ENCODE measurements at regions not wholly inside any gene's neighbourhood (a gene's known extent, or its start where the extent isn't known, plus 50 kb on each side); places are given as distances from the start of the nearest gene placed in this dataset.
"Not testable (repeated sequence)": the region's sequence is repeated elsewhere in the genome, so short reads cannot be mapped to it uniquely, and the experiment has no call there.

GRCh38 chrX:106220177-106220576 is 52.1 kb downstream of the PWWP3B start:
- DNase-seq, result no peak

DNA sequence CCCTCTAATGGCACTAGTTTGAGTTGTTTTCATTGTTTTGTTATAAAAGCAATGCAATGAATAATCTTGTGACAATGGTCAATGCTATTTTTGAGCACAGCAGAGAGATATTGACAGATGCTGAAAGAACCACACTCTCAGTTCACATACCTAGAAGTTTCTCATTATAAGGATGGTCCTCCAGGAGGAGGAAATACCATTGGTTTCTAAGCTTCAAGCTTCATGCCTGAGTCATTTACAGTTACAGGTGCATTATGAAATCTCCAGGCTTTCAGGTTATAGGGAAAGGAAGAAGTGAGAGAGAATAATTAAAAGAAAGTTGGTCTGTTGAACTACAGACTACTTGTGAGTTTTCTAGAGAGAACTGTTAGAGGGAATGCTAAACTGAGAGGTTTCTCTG is 75.3 kb downstream of the PWWP3B start:
- no peak for DNase-seq

- DNase-seq, result no peak
These were observed 78.4 kb downstream of the PWWP3B start for GRCh38 chrX:106246511-106246910.

DNA sequence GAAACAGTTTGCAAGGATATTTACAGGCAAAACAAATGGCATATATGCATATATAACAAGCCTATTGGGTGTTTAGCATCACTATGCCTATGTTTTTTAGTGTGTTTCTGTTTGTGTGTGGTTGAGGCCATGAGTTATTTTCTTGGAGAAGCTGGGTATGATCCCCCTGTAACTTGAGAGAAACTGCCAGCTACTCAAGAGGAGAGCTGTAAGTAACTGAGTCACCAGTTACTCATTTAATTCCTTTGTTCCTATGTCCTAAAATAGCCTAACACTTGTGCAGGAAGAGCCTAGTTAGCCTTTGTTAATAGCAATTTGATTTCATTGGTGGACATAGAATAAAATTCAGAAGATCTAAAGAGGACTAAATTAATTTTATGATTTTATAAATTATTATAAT is 79.1 kb downstream of the PWWP3B start:
- DNase-seq, result no peak

DNA sequence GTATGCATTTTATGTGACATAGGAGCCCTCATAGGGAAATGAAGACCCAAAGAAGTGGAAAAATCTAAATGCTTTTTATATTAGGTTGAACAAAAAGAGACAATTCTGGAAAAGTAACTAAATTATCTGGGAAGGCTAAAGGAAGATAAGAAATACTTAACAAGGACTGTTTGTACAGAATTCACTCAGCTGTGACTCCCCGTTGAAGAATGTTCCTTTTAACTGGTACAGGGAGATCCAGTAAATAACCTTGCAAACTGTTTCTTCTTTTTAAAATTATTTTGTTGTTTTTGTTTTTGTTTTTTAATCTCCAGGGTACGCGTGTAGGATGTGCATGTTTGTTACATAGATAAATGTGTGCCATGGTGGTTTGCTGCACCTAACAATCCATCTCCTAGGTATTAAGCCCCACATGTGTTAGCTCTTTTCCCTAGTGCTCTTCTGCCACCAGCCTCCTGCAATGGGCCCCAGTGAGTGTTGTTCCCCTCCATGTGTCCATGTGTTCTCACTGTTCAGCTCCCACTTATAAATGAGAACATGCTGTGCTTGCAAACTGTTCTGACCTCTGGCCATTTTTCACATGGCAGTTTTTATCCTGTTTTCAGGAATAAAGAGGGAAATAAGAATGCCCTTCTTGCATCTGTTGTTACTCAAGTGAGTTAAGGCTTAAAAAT is 81.7 kb downstream of the PWWP3B start:
- no peak for DNase-seq

GRCh38 chrX:106263817-106264216 is 95.7 kb downstream of the PWWP3B start:
- no peak for DNase-seq

- DNase-seq, result not testable (repeated sequence)
These were observed 106.0 kb downstream of the PWWP3B start for GRCh38 chrX:106273947-106274587.

DNA sequence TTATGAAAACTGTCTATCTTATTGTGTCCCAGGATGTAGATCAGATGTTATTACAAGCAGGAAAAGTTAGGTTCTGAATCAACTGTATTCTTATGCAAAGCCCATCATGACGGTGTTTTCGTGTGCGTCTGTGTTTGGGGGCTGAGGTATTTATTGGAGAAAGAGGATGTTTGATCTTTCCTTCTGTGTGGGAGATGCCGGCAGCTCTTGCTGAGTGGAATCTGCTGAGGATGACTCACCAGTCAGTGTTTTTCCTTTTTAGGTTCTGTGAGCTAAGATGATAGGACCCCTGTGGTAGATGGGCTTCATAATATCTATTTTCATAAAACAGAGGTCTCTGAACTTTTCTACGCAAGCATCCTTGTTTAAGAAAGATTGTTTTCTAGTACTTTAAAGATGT is 107.1 kb downstream of the PWWP3B start:
- not testable (repeated sequence) for DNase-seq

DNA sequence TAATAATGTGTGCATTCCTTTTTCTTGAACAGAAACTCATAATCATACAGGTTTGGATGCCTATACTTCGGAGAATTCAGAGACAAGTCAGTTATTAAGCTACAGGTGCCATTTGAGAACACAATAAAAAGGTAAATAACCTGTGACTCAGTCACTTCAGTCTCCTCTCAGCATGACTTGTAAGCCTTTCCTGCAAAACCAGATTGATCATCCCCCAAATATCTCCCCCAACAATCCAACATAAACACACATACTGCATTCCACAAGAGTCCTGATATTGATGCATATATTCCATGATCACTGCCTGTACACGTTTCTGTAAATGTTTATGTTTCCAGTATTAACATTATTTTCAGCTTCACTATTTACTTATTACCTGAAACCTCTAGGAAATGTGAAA is 110.8 kb downstream of the PWWP3B start:
- DNase-seq, result no peak

- DNase-seq, result no peak
These were observed 113.3 kb downstream of the PWWP3B start for GRCh38 chrX:106281383-106281782.

GRCh38 chrX:106283841-106284240 is 115.7 kb downstream of the PWWP3B start:
- no peak for DNase-seq

DNA sequence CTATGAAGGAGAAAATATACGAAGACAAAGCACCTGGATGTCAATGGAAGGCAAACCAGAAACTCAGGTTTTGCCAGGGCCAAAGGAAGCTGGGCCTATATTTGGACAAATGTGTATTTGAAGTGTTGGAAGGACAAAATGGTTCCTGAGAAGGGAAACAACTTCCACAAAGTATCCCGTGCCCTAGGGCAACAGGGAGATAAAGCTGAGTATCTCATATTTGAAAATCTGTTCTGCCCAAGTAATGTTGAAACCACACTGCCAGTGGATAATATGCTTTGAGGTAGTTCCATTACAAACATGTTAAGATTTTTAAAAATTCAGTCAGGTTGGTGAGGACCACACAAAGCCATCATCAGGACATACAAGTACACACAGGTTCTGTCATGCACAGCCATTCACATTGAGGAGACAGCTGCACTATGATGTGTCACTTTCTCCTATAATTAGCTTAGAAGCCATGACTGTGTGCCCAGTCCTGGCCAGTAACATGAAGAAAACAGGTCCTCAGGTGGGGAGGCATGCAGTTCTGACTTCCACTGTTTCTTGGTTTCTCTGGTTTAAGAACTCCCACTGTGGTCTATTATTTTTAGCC is 116.4 kb downstream of the PWWP3B start:
- DNase-seq, result no peak

- no peak for DNase-seq
These were observed 118.0 kb downstream of the PWWP3B start for GRCh38 chrX:106286053-106286650.

DNA sequence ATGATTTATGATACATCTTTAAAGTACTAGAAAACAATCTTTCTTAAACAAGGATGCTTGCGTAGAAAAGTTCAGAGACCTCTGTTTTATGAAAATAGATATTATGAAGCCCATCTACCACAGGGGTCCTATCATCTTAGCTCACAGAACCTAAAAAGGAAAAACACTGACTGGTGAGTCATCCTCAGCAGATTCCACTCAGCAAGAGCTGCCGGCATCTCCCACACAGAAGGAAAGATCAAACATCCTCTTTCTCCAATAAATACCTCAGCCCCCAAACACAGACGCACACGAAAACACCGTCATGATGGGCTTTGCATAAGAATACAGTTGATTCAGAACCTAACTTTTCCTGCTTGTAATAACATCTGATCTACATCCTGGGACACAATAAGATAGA is 122.7 kb downstream of the PWWP3B start:
- DNase-seq, result not testable (repeated sequence)

- not testable (repeated sequence) for DNase-seq
These were observed 123.8 kb downstream of the PWWP3B start for GRCh38 chrX:106291779-106292390.

DNA sequence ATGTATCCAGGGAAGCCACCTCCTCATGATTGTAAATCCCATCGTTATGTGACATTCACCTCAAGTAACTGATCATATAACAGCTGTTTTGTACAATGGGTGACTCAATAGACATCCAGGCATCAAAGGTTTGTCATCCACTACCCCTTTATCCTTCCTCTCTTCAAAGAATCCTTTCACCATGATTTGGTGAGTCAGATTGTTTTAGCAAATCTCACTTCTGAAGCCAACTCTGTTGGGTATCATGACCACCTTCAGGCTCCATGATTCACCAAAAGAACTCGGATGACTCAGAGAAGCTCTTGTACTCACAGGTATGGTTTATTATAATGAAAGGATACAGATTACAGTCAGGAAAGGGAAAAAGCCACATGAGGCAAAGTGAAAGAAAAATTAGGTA is 132.1 kb downstream of the PWWP3B start:
- no peak for DNase-seq

- no peak for DNase-seq
These were observed 132.6 kb downstream of the PWWP3B start for GRCh38 chrX:106300656-106301055.

DNA sequence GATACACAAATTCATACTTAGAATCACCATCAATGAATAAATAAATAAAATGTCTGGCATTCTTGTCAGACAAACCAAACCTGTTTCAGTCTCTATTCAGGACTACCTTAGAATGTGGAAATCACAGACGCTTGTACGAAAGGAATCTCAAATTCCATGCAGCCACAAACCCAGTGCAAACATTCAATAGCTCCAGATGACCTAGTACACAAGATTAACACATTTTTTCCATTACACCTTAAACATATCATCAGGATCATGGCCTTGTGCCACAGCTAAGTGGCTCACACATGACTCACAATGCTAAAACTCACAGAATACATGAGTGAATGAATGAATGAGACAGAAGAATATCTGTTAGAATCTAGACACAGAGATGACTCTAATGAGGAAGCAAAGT is 134.2 kb downstream of the PWWP3B start:
- DNase-seq, result no peak

GRCh38 chrX:106306391-106306947 is 138.4 kb downstream of the PWWP3B start:
- no peak for DNase-seq

GRCh38 chrX:106323357-106323756 is 155.3 kb downstream of the PWWP3B start:
- DNase-seq, result no peak

- no peak for DNase-seq
These were observed 163.5 kb downstream of the PWWP3B start for GRCh38 chrX:106331606-106332005.

DNA sequence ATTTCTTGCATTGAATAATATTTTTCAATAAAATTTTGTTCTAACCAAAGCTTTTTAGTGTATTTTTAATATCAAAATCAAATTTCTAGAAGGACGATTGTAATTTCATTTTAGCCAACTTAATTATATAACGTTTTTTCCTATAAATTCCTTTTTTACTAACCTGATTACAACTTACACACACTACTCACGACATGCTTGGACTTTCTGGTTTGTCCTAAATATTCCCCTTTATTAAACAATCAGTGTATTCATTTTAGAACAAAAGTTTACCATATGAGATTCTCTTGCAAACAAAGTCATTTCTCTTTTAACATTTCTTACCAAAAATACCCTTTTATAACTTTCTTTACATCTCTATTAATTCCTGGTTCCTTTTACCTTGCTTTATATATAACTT is 173.7 kb downstream of the PWWP3B start:
- DNase-seq, result no peak

DNA sequence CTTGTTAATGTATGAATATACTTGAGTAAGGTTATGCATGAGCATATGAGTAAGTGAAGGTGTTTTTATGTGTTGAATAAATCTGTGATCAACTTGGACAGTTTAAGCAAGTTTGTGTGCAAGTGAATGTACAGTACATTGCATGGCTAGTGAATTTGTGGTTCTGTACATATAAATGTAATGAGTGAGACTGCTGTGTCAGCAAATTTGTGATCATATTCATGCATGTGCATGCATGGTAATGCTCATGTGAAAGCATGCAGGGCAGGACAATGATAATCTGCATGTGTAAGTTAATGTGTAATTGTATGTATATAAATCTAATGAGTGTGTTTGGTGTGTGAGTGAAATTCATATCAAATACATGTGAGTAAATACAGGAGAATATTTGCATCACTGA is 188.5 kb downstream of the PWWP3B start:
- DNase-seq, result no peak
